ENCODE measurements at regions not wholly inside any gene's neighbourhood (a gene's known extent, or its start where the extent isn't known, plus 50 kb on each side); places are given as distances from the start of the nearest gene placed in this dataset.

DNA sequence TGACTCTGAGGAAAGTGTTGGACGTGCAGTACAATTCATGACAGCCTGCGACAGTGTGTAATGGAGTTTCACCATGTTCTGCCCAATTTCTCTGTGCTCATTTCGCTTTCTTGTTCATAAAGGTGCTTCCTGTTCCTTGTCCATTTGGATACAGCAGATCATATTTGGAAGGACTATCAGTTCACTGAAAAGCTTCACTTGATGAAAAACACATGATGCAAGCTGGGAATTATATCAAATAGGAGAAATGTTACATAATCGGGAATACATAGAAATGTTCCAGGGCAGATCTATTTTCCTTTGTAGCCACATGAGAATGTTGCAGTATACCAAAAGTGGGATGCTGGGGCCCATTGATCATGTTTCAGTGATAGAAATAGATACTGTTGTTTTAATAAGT, 266.3 kb upstream of the SLC14A2 start:
- Histone ChIP-seq H3K79me2 (ENCODE audit: control insufficient read depth, insufficient read depth, low read length) (no peaks in the 10 kb centered on the region), H3K9me1 (replicated peaks; ENCODE audit: control insufficient read depth, extremely low read depth, insufficient read depth, low read length) (no peaks in the 10 kb centered on the region), H2AFZ (ENCODE audit: low read depth, low read length) (no peak overlapping the region), H3K4me1 (ENCODE audit: control insufficient read depth, extremely low read depth, insufficient read depth, low read length) (no peaks in the 10 kb centered on the region), H4K20me1 (replicated peaks; ENCODE audit: control insufficient read depth, extremely low read depth, insufficient read depth, low read length) (no peaks in the 10 kb centered on the region), H3K4me2 (ENCODE audit: insufficient read depth, low read length) (no peak overlapping the region), H3K9me3 (replicated peaks; ENCODE audit: control insufficient read depth, insufficient read depth, low read length) (no peaks in the 10 kb centered on the region), H3K9ac (replicated peaks; ENCODE audit: extremely low read depth, insufficient read depth, low read length) (no peak overlapping the region), H3K36me3 (ENCODE audit: control insufficient read depth in 2 of 2, extremely low read depth in 1 of 2, insufficient read depth in 2 of 2, low read length in 2 of 2) (no peaks in the 10 kb centered on the region), H3K4me3 (replicated peaks in 1 of 3; ENCODE audit: insufficient read depth in 1 of 3, low read depth in 1 of 3, low read length in 3 of 3) (no peak overlapping the region), H3K27me3 (ENCODE audit: control insufficient read depth in 2 of 2, insufficient read depth in 2 of 2, low read length in 2 of 2) (no peaks in the 10 kb centered on the region), H3K27ac (ENCODE audit: insufficient read depth, low read depth, low read length) (no peak overlapping the region)
- dilution Hi-C loops (cut with MboI; ENCODE audit: extremely low pct_ligation_motif_present, low sequenced_read_pairs), result no loop called here
- no TSS peak for BruUV-seq (replicated peaks)
- no peak for DNase-seq (ENCODE audit: low read depth, low spot score)
- intact Hi-C loops (cut with micrococcal nuclease), result no loop called here
- TF ChIP-seq EZH2 (IDR thresholded peaks at IDR 0.05; ENCODE audit: borderline replicate concordance, low read depth, low read length, severe bottlenecking) (no peak), POLR2AphosphoS5 (IDR thresholded peaks at IDR 0.05; ENCODE audit: insufficient read depth, low read depth, low read length) (no peak)
- TF ChIP-seq, protein P1, sequence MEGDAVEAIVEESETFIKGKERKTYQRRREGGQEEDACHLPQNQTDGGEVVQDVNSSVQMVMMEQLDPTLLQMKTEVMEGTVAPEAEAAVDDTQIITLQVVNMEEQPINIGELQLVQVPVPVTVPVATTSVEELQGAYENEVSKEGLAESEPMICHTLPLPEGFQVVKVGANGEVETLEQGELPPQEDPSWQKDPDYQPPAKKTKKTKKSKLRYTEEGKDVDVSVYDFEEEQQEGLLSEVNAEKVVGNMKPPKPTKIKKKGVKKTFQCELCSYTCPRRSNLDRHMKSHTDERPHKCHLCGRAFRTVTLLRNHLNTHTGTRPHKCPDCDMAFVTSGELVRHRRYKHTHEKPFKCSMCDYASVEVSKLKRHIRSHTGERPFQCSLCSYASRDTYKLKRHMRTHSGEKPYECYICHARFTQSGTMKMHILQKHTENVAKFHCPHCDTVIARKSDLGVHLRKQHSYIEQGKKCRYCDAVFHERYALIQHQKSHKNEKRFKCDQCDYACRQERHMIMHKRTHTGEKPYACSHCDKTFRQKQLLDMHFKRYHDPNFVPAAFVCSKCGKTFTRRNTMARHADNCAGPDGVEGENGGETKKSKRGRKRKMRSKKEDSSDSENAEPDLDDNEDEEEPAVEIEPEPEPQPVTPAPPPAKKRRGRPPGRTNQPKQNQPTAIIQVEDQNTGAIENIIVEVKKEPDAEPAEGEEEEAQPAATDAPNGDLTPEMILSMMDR (IDR thresholded peaks at IDR 0.05; ENCODE audit: extremely low read depth in 1 of 2, insufficient read depth in 1 of 2, low read depth in 1 of 2, low read length in 2 of 2), result no peak
- TF ChIP-seq, protein P2, sequence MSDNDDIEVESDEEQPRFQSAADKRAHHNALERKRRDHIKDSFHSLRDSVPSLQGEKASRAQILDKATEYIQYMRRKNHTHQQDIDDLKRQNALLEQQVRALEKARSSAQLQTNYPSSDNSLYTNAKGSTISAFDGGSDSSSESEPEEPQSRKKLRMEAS (IDR thresholded peaks at IDR 0.05; ENCODE audit: insufficient read depth, insufficient read length), result no peak
- ChIA-PET POLR2A (no interaction called here), CTCF (no interaction called here)
- no peak for FAIRE-seq

DNA sequence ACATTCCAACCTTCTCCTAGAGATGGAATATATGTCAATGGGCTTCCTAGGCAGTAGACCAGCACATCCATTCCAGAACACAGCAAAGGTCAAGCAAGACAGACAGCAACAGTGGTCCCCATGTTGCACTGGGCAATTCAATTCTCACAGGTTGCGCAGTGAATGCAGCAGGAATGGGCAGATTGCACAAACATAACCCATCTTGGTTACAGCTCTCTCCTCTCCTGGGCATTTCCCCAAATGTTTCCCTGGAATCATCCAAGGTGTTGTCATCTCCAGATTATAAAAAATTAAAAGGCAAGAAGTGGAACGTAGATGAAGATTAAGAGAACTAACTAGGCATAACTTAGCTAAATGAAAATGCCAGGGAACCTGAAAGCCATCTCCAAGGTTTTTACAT, 265.8 kb upstream of the SLC14A2 start:
- FAIRE-seq (no peak), DNase-seq (ENCODE audit: low read depth, low spot score) (no peak)
- Histone ChIP-seq H3K27ac (ENCODE audit: insufficient read depth, low read depth, low read length) (no peak overlapping the region), H4K20me1 (replicated peaks; ENCODE audit: control insufficient read depth, extremely low read depth, insufficient read depth, low read length) (no peaks in the 10 kb centered on the region), H2AFZ (ENCODE audit: low read depth, low read length) (no peak overlapping the region), H3K27me3 (ENCODE audit: control insufficient read depth in 2 of 2, insufficient read depth in 2 of 2, low read length in 2 of 2) (no peaks in the 10 kb centered on the region), H3K9me3 (replicated peaks; ENCODE audit: control insufficient read depth, insufficient read depth, low read length) (no peaks in the 10 kb centered on the region), H3K4me2 (ENCODE audit: insufficient read depth, low read length) (no peak overlapping the region), H3K9ac (replicated peaks; ENCODE audit: extremely low read depth, insufficient read depth, low read length) (no peak overlapping the region), H3K9me1 (replicated peaks; ENCODE audit: control insufficient read depth, extremely low read depth, insufficient read depth, low read length) (no peaks in the 10 kb centered on the region), H3K4me1 (ENCODE audit: control insufficient read depth, extremely low read depth, insufficient read depth, low read length) (no peaks in the 10 kb centered on the region), H3K79me2 (ENCODE audit: control insufficient read depth, insufficient read depth, low read length) (no peaks in the 10 kb centered on the region), H3K36me3 (ENCODE audit: control insufficient read depth in 2 of 2, extremely low read depth in 1 of 2, insufficient read depth in 2 of 2, low read length in 2 of 2) (no peaks in the 10 kb centered on the region), H3K4me3 (replicated peaks in 1 of 3; ENCODE audit: insufficient read depth in 1 of 3, low read depth in 1 of 3, low read length in 3 of 3) (no peak overlapping the region)
- dilution Hi-C loops (cut with MboI; ENCODE audit: extremely low pct_ligation_motif_present, low sequenced_read_pairs), result no loop called here
- TF ChIP-seq, protein P1 (IDR thresholded peaks at IDR 0.05; ENCODE audit: extremely low read depth in 1 of 2, insufficient read depth in 1 of 2, low read depth in 1 of 2, low read length in 2 of 2), result no peak
- TF ChIP-seq MYC (IDR thresholded peaks at IDR 0.05; ENCODE audit: low read depth, low read length) (no peak), JUN (IDR thresholded peaks at IDR 0.05; ENCODE audit: borderline replicate concordance, insufficient read depth, insufficient read length, low read depth) (no peak), GATA2 (IDR thresholded peaks at IDR 0.05; ENCODE audit: insufficient read depth, insufficient read length, low read depth, low read length) (no peak), FOS (IDR thresholded peaks at IDR 0.05; ENCODE audit: borderline replicate concordance, insufficient read depth, low read length) (no peak), EZH2 (IDR thresholded peaks at IDR 0.05; ENCODE audit: borderline replicate concordance, low read depth, low read length, severe bottlenecking) (no peak), POLR2AphosphoS5 (IDR thresholded peaks at IDR 0.05; ENCODE audit: insufficient read depth, low read depth, low read length) (no peak), POLR2A (IDR thresholded peaks at IDR 0.05; ENCODE audit: low read depth, low read length) (no peak)
- TF ChIP-seq, protein P2 (IDR thresholded peaks at IDR 0.05; ENCODE audit: insufficient read depth, insufficient read length), result no peak
- BruUV-seq (replicated peaks), result no TSS peak
- intact Hi-C loops (cut with micrococcal nuclease), result no loop called here
- POLR2A ChIA-PET, result no interaction called here
- CTCF ChIA-PET, result no interaction called here

Measured in endothelial cell of umbilical vein (primary cell).